Esophagus muscularis mucosa (tissue), 4 donors: ENCODE measurements at regions not wholly inside any gene's neighbourhood (a gene's known extent, or its start where the extent isn't known, plus 50 kb on each side); places are given as distances from the start of the nearest gene placed in this dataset.

Experiments used
- EP300 ChIP-seq: sonication (generic); formaldehyde crosslinking; IDR thresholded peaks from one replicate; pipeline ENCODE4 v1.6.1; 2017; ENCODE audit warnings: antibody characterized with exemption
- POLR2A ChIP-seq: fragments of 450-650 bp; IDR thresholded peaks from one replicate; pipeline ENCODE4 v1.6.1; 2017; ENCODE audit warnings: antibody characterized with exemption, moderate library complexity, mild to moderate bottlenecking, low read depth
- POLR2AphosphoS5 ChIP-seq, 2 donors: sonication (generic); formaldehyde crosslinking; IDR thresholded peaks; one replicate each; pipeline ENCODE4 v1.6.1; 2017; ENCODE audit warnings: antibody characterized with exemption in 2 of 2
- TF ChIP-seq, protein P1 (sequence below), 3 experiments: fragments of 200-600 bp in 2 of 3; fragments of 450-650 bp in 1 of 3; sonication (generic) in 2 of 3; IDR thresholded peaks; one replicate each; pipeline ENCODE4 v1.5.1; 2017 to 2019; ENCODE audit warnings: antibody characterized with exemption in 3 of 3, mild to moderate bottlenecking in 2 of 3, moderate library complexity in 1 of 3

DNA sequence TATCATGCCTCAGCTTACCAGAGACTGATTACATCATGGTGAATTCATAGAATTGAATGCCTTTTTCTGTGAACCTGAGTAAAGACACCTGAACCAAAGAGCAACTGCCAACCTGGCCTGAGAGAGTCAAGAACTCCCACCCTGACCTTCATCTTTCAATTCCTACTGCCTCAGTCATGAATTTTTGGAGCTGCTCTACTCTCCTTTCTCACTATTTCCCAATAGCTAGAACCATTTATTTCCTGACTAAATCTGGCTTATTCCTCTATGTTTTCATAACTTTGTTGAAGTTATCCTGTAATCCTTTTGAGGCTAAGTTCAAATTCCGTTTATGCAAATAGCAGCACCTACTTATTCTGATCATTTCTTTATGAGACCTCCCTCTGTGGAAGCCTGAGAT lies 712.4 kb upstream of the UBE2E2 start:
- TF ChIP-seq, protein P1, sequence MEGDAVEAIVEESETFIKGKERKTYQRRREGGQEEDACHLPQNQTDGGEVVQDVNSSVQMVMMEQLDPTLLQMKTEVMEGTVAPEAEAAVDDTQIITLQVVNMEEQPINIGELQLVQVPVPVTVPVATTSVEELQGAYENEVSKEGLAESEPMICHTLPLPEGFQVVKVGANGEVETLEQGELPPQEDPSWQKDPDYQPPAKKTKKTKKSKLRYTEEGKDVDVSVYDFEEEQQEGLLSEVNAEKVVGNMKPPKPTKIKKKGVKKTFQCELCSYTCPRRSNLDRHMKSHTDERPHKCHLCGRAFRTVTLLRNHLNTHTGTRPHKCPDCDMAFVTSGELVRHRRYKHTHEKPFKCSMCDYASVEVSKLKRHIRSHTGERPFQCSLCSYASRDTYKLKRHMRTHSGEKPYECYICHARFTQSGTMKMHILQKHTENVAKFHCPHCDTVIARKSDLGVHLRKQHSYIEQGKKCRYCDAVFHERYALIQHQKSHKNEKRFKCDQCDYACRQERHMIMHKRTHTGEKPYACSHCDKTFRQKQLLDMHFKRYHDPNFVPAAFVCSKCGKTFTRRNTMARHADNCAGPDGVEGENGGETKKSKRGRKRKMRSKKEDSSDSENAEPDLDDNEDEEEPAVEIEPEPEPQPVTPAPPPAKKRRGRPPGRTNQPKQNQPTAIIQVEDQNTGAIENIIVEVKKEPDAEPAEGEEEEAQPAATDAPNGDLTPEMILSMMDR (IDR thresholded peaks at IDR 0.05): no peak
- TF ChIP-seq EP300 (no peak), POLR2A (no peak), POLR2AphosphoS5 (IDR thresholded peaks at IDR 0.05) (no peak)
